GM12878 (cell line): ENCODE measurements at regions not wholly inside any gene's neighbourhood (a gene's known extent, or its start where the extent isn't known, plus 50 kb on each side); places are given as distances from the start of the nearest gene placed in this dataset.

Source experiments
- ATAC-seq: fragments of 200-7000 bp; cut with Tn5 transposase; 3 replicates; pipeline ENCODE4 v1.9.1; 2020; ENCODE audit warnings: mild to moderate bottlenecking, moderate library complexity
- BruUV-seq: library from RNA; stranded (reverse); fragments of 400-500 nt; replicated peaks from 2 replicates; lab custom pipeline; 2021; lab: Mats Ljungman, UMichigan
- CTCF ChIA-PET: fragments of 300-600 bp; sonication (Branson Sonifier 250); formaldehyde crosslinking; extraction: SDS; loops from one replicate; lab custom pipeline; 2021; ENCODE audit warnings: inconsistent platforms; lab: Yijun Ruan, JAX
- POLR2A ChIA-PET: fragments of 350-600 bp; formaldehyde crosslinking; extraction: SDS; loops from one replicate; lab custom pipeline; 2021; ENCODE audit warnings: inconsistent platforms; lab: Charles Lee
- RAD21 ChIA-PET: fragments of 300-600 bp; sonication (Branson Sonifier 250); formaldehyde crosslinking; loops from one replicate; lab custom pipeline; 2023; ENCODE audit warnings: antibody characterized with exemption; ENCODE audit not compliant: unreplicated experiment; lab: Charles Lee
- SMC1A ChIA-PET: fragments of 300-600 bp; sonication (Branson Sonifier 250); formaldehyde crosslinking; loops from one replicate; lab custom pipeline; 2023; ENCODE audit not compliant: unreplicated experiment, uncharacterized antibody; lab: Charles Lee
- DNase-seq: peaks from one replicate; pipeline ENCODE4 v3.0.0-alpha.2; 2011; ENCODE audit warnings: low read depth, low spot score
- FAIRE-seq: peaks from 3 replicates; lab custom pipeline; 2011; peaks lifted over from hg19 to GRCh38; lab: Jason Lieb, UNC
- H2AFZ ChIP-seq: 2 replicates; pipeline ENCODE4 v1.6.0; 2011; ENCODE audit warnings: low read depth, low read length, control low read depth; ENCODE audit not compliant: control insufficient read depth
- H3K27ac ChIP-seq: 2 replicates; pipeline ENCODE4 v1.5.1; 2011; ENCODE audit warnings: control low read depth; ENCODE audit not compliant: control insufficient read depth, insufficient read depth
- H3K27me3 ChIP-seq, 2 experiments: replicated peaks in 1 of 2; 2 replicates each; pipeline versions ENCODE4 v1.6.0 to v1.6.1; 2011; ENCODE audit warnings: low read length in 1 of 2; ENCODE audit not compliant: control insufficient read depth in 2 of 2, insufficient read depth in 2 of 2
- H3K36me3 ChIP-seq, 2 experiments: 2 replicates each; pipeline ENCODE4 v1.5.1; 2011; ENCODE audit warnings: low read length in 1 of 2; ENCODE audit not compliant: control insufficient read depth in 2 of 2, insufficient read depth in 2 of 2
- H3K4me1 ChIP-seq: 2 replicates; pipeline ENCODE4 v1.6.1; 2011; ENCODE audit warnings: mild to moderate bottlenecking, low read length, moderate library complexity, mixed read lengths; ENCODE audit not compliant: control insufficient read depth, insufficient read depth
- H3K4me2 ChIP-seq: 2 replicates; pipeline ENCODE4 v1.6.0; 2011; ENCODE audit warnings: control low read depth; ENCODE audit not compliant: control insufficient read depth, insufficient read depth
- H3K4me3 ChIP-seq: fragments of 200-600 bp; sonication (generic); 2 replicates; pipeline ENCODE4 v1.5.1; 2016
- H3K79me2 ChIP-seq: 2 replicates; pipeline ENCODE4 v1.6.0; 2011; ENCODE audit warnings: low read length; ENCODE audit not compliant: control insufficient read depth, insufficient read depth
- H3K9ac ChIP-seq: 2 replicates; pipeline ENCODE4 v1.8.0; 2011; ENCODE audit warnings: low read length, control low read depth, mixed read lengths; ENCODE audit not compliant: control insufficient read depth, insufficient read depth
- H3K9me3 ChIP-seq: replicated peaks from 3 replicates; pipeline ENCODE4 v1.5.1; 2011; ENCODE audit warnings: mild to moderate bottlenecking, low read length; ENCODE audit not compliant: control insufficient read depth, insufficient read depth
- H4K20me1 ChIP-seq: 2 replicates; pipeline ENCODE4 v1.6.0; 2011; ENCODE audit not compliant: control insufficient read depth, insufficient read depth
- EP300 ChIP-seq, 2 experiments: fragments of 150-350 bp in 1 of 2; IDR thresholded peaks; 2 replicates each; pipeline ENCODE4 v1.6.1; 2011 to 2012; ENCODE audit warnings: low read depth in 2 of 2, low read length in 2 of 2, borderline replicate concordance in 1 of 2, improper control_type of control experiment in 1 of 2, inconsistent platforms in 1 of 2; ENCODE audit not compliant: control insufficient read depth in 1 of 2
- FOXM1 ChIP-seq: IDR thresholded peaks from 2 replicates; pipeline ENCODE4 v1.6.1; 2012; ENCODE audit warnings: low read depth, mild to moderate bottlenecking, inconsistent platforms, low read length, moderate library complexity
- GABPA ChIP-seq: IDR thresholded peaks from 2 replicates; pipeline ENCODE4 v1.6.1; 2014; ENCODE audit warnings: antibody characterized with exemption, low read depth, mild to moderate bottlenecking, inconsistent platforms
- MXI1 ChIP-seq: fragments of 150-350 bp; IDR thresholded peaks from 2 replicates; pipeline ENCODE4 v1.6.1; 2011; ENCODE audit warnings: low read depth, mild to moderate bottlenecking, inconsistent platforms, low read length, improper control_type of control experiment
- POLR2AphosphoS2 ChIP-seq: IDR thresholded peaks from 2 replicates; pipeline ENCODE4 v1.6.1; 2011; ENCODE audit warnings: low read depth, mild to moderate bottlenecking, low read length, improper control_type of control experiment, moderate library complexity
- PRDM15 ChIP-seq: fragments of 450-650 bp; formaldehyde crosslinking; IDR thresholded peaks from 2 replicates; pipeline ENCODE4 v1.4.0; 2020; ENCODE audit warnings: mild to moderate bottlenecking, moderate library complexity
- TCF12 ChIP-seq: IDR thresholded peaks from 2 replicates; pipeline ENCODE4 v1.6.1; 2011; ENCODE audit warnings: low read depth, mild to moderate bottlenecking, low read length
- TCF7 ChIP-seq: IDR thresholded peaks from 2 replicates; pipeline ENCODE4 v1.6.1; 2014; ENCODE audit warnings: antibody characterized with exemption, borderline replicate concordance
- ZBED1 ChIP-seq: IDR thresholded peaks from 2 replicates; pipeline ENCODE4 v1.6.1; 2016; ENCODE audit warnings: borderline replicate concordance
- ZNF207 ChIP-seq: fragments of 450-650 bp; IDR thresholded peaks from 2 replicates; pipeline ENCODE4 v1.6.1; 2014; ENCODE audit warnings: antibody characterized with exemption, mild to moderate bottlenecking, borderline replicate concordance
- WGBS: methylation state at CpG from one replicate; pipeline ENCODE4 v1.1.6; 2016; ENCODE audit warnings: low lambda C conversion rate; ENCODE audit not compliant: insufficient replicate concordance, insufficient coverage; ENCODE audit errors: missing lambda C conversion rate; 5-methylcytosine and 5-hydroxymethylcytosine counted together
- in situ Hi-C: fragments of 300-500 bp; cut with MboI; formaldehyde crosslinking; loops from 9 replicates; pipeline ENCODE4 v1.14.3; 2018; ENCODE audit warnings: mixed read lengths
- intact Hi-C: fragments of 100-400 bp; cut with micrococcal nuclease; formaldehyde crosslinking; loops from one replicate; pipeline ENCODE4 v1.14.2; 2022; ENCODE audit not compliant: unreplicated experiment
- TF ChIP-seq, protein P1 (sequence below): fragments of 450-650 bp; formaldehyde crosslinking; IDR thresholded peaks from 2 replicates; pipeline ENCODE4 v1.5.0; 2022; ENCODE audit warnings: mild to moderate bottlenecking, missing genetic modification characterization
- TF ChIP-seq, protein P2 (sequence below): fragments of 450-650 bp; IDR thresholded peaks from 2 replicates; pipeline ENCODE4 v1.6.1; 2017; ENCODE audit warnings: mild to moderate bottlenecking, moderate library complexity

- TF ChIP-seq, protein P1, sequence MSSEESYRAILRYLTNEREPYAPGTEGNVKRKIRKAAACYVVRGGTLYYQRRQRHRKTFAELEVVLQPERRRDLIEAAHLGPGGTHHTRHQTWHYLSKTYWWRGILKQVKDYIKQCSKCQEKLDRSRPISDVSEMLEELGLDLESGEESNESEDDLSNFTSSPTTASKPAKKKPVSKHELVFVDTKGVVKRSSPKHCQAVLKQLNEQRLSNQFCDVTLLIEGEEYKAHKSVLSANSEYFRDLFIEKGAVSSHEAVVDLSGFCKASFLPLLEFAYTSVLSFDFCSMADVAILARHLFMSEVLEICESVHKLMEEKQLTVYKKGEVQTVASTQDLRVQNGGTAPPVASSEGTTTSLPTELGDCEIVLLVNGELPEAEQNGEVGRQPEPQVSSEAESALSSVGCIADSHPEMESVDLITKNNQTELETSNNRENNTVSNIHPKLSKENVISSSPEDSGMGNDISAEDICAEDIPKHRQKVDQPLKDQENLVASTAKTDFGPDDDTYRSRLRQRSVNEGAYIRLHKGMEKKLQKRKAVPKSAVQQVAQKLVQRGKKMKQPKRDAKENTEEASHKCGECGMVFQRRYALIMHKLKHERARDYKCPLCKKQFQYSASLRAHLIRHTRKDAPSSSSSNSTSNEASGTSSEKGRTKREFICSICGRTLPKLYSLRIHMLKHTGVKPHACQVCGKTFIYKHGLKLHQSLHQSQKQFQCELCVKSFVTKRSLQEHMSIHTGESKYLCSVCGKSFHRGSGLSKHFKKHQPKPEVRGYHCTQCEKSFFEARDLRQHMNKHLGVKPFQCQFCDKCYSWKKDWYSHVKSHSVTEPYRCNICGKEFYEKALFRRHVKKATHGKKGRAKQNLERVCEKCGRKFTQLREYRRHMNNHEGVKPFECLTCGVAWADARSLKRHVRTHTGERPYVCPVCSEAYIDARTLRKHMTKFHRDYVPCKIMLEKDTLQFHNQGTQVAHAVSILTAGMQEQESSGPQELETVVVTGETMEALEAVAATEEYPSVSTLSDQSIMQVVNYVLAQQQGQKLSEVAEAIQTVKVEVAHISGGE (CRISPR knock-in tag): no peak
Measured at GRCh38 chr1:81540216-81540615, 260.5 kb upstream of the ADGRL2 start (continued).

DNA sequence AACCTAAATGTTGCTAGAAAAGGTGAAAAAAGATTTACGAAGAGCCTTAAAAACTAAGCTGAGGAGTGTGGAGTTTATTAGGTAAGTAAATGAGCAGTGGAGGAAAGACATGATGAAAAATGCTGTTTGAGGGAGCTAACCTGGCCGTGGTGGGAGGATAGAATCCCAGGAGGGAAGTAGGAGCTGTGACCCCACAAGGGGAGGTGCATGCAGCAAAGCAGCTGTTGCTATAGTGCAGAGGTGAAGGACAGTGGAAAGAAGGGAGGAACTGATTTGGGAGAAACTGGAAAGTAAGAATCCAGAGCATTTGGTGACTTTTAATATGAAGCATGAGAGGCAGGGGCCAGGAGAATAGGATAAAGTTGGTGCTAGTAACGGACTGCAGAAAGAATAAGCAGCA lies 271.7 kb upstream of the ADGRL2 start:
- H3K27ac ChIP-seq: no peak overlapping the region
- intact Hi-C loops (no loop called here), in situ Hi-C loops (no loop called here)
- POLR2A ChIA-PET: no interaction called here
- ATAC-seq: no peak
- H3K36me3 ChIP-seq: no peaks in the 10 kb centered on the region
- WGBS: 36% methylated on average over 3 of the region's 3 CpGs
- H3K9me3 ChIP-seq: no peaks in the 10 kb centered on the region
- SMC1A ChIA-PET: no interaction called here
- no TSS peak for BruUV-seq
- H3K4me3 ChIP-seq: no peak overlapping the region
- H3K27me3 ChIP-seq: no peaks in the 10 kb centered on the region
- H3K4me2 ChIP-seq: no peak overlapping the region
- FAIRE-seq: no peak
- CTCF ChIA-PET: no interaction called here
- H3K79me2 ChIP-seq: no peaks in the 10 kb centered on the region
- no peaks in the 10 kb centered on the region for H3K4me1 ChIP-seq
- H3K9ac ChIP-seq: no peak overlapping the region
- no peaks in the 10 kb centered on the region for H4K20me1 ChIP-seq
- DNase-seq: no peak
- RAD21 ChIA-PET: interaction anchor here (0.6 to 1.4 kb wide), 2 partner anchors 21 to 133 kb away, joined by 3 to 4 read pairs; no protein-coding TSS in a partner anchor
- H2AFZ ChIP-seq: no peak overlapping the region
- TF ChIP-seq, protein P2, sequence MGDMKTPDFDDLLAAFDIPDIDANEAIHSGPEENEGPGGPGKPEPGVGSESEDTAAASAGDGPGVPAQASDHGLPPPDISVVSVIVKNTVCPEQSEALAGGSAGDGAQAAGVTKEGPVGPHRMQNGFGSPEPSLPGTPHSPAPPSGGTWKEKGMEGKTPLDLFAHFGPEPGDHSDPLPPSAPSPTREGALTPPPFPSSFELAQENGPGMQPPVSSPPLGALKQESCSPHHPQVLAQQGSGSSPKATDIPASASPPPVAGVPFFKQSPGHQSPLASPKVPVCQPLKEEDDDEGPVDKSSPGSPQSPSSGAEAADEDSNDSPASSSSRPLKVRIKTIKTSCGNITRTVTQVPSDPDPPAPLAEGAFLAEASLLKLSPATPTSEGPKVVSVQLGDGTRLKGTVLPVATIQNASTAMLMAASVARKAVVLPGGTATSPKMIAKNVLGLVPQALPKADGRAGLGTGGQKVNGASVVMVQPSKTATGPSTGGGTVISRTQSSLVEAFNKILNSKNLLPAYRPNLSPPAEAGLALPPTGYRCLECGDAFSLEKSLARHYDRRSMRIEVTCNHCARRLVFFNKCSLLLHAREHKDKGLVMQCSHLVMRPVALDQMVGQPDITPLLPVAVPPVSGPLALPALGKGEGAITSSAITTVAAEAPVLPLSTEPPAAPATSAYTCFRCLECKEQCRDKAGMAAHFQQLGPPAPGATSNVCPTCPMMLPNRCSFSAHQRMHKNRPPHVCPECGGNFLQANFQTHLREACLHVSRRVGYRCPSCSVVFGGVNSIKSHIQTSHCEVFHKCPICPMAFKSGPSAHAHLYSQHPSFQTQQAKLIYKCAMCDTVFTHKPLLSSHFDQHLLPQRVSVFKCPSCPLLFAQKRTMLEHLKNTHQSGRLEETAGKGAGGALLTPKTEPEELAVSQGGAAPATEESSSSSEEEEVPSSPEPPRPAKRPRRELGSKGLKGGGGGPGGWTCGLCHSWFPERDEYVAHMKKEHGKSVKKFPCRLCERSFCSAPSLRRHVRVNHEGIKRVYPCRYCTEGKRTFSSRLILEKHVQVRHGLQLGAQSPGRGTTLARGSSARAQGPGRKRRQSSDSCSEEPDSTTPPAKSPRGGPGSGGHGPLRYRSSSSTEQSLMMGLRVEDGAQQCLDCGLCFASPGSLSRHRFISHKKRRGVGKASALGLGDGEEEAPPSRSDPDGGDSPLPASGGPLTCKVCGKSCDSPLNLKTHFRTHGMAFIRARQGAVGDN: no peak
- no peak for TF ChIP-seq ZBED1
- TF ChIP-seq POLR2AphosphoS2: no peak
- no peak for TF ChIP-seq GABPA
- TF ChIP-seq MXI1: no peak
- TF ChIP-seq FOXM1: no peak
- no peak for TF ChIP-seq ZNF207
- no peak for TF ChIP-seq PRDM15 (CRISPR knock-in tag)
- no peak for TF ChIP-seq TCF12
- TF ChIP-seq TCF7: no peak
- no peak for TF ChIP-seq EP300 (IDR thresholded peaks at IDR 0.05; ENCODE audit: borderline replicate concordance in 1 of 2, control insufficient read depth in 1 of 2, low read depth in 2 of 2, low read length in 2 of 2)
